Activated CD8-positive, alpha-beta memory T cell treated with anti-CD3 and anti-CD28 coated beads, Interleukin-2, amount 50 U/mL, for 1 hour (primary cell): ENCODE measurements at regions not wholly inside any gene's neighbourhood (a gene's known extent, or its start where the extent isn't known, plus 50 kb on each side); places are given as distances from the start of the nearest gene placed in this dataset.

Experiments
- DNase-seq: peaks from one replicate; pipeline ENCODE4 v3.0.0-alpha.2; 2020; ENCODE audit errors: extremely low read depth

GRCh38 chr6:14635934-14636591 lies 518.5 kb downstream of the CD83 start:
- DNase-seq: no peak

- DNase-seq: no peak
These were observed 520.9 kb downstream of the CD83 start for GRCh38 chr6:14638435-14638905.

GRCh38 chr6:14638906-14639761 lies 521.6 kb downstream of the CD83 start:
- DNase-seq: no peak

GRCh38 chr6:14639983-14640599 lies 522.5 kb downstream of the CD83 start:
- DNase-seq: no peak

- no peak for DNase-seq
These were observed 523.1 kb downstream of the CD83 start for GRCh38 chr6:14640631-14641030.

- DNase-seq: no peak
These were observed 524.0 kb downstream of the CD83 start for GRCh38 chr6:14641423-14642135.

- no peak for DNase-seq
These were observed 524.5 kb downstream of the CD83 start for GRCh38 chr6:14642136-14642505.

- DNase-seq: no peak
These were observed 525.3 kb downstream of the CD83 start for GRCh38 chr6:14642842-14643241.

GRCh38 chr6:14644381-14644780 lies 526.8 kb downstream of the CD83 start:
- DNase-seq: no peak

- DNase-seq: no peak
These were observed 527.6 kb downstream of the CD83 start for GRCh38 chr6:14645221-14645620.

GRCh38 chr6:14645841-14646240 lies 528.3 kb downstream of the CD83 start:
- no peak for DNase-seq

GRCh38 chr6:14646371-14646770 lies 528.8 kb downstream of the CD83 start:
- DNase-seq: no peak

- no peak for DNase-seq
These were observed 529.8 kb downstream of the CD83 start for GRCh38 chr6:14647357-14647756.

GRCh38 chr6:14652536-14652935 lies 535.0 kb downstream of the CD83 start:
- no peak for DNase-seq

- no peak for DNase-seq
These were observed 537.9 kb downstream of the CD83 start for GRCh38 chr6:14655201-14656061.

- DNase-seq: no peak
These were observed 538.5 kb downstream of the CD83 start for GRCh38 chr6:14656078-14656521.

GRCh38 chr6:14656649-14657048 lies 539.1 kb downstream of the CD83 start:
- DNase-seq: no peak

GRCh38 chr6:14658030-14658429 lies 540.5 kb downstream of the CD83 start:
- no peak for DNase-seq

- DNase-seq: no peak
These were observed 541.5 kb downstream of the CD83 start for GRCh38 chr6:14658886-14659561.

GRCh38 chr6:14659841-14660240 lies 542.3 kb downstream of the CD83 start:
- DNase-seq: no peak
